ENCODE measurements at regions not wholly inside any gene's neighbourhood (a gene's known extent, or its start where the extent isn't known, plus 50 kb on each side); places are given as distances from the start of the nearest gene placed in this dataset.

DNA sequence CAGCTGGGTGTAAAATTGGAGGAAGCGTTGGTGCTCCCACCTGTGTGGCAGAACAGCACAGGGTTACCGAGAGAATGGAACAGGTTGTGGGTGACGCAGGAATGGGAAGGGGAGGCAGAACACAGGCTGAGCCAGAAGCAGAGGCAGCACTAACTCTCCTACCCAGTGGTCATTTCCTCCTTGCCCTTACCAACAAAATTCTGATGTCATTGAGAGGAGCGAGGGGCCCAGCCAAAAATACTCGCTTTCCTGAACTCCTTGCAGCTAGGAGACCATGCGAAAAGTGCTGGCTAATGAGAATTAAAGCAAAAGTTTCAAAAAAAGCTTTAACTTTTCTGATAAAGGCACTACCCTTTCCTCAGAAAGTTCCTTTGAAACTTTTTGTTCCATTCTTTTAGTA, 54.4 kb upstream of the HMGA2 start:
- peaks cover 7% of the 10 kb centered on the region for H3K27me3 Mint-ChIP-seq
- H3K9me3 Mint-ChIP-seq = peaks cover 5% of the 10 kb centered on the region

More for the DNA sequence above, 54.4 kb upstream of the HMGA2 start:
- Mint-ChIP-seq H3K4me3 (no peak overlapping the region), H3K27ac (no peak overlapping the region), H3K4me1 (ENCODE audit: unreplicated experiment) (no peaks in the 10 kb centered on the region), H3K36me3 (no peaks in the 10 kb centered on the region)
- TF ChIP-seq CTCF (conservative IDR thresholded peaks at IDR 0.05) = no peak
- DNase-seq (ENCODE audit: extremely low spot score, unreplicated experiment) = no peak

All from type B pancreatic cell (in vitro differentiated cells).